HUDEP-2 (cell line): ENCODE measurements at regions not wholly inside any gene's neighbourhood (a gene's known extent, or its start where the extent isn't known, plus 50 kb on each side); places are given as distances from the start of the nearest gene placed in this dataset.

Experiments used
- DNase-seq, 76 experiments: peaks; one replicate each; lab custom pipeline; 2025; ENCODE audit not compliant: unreplicated experiment in 76 of 76; lab: John Stamatoyannopoulos, UW

- no peak for DNase-seq
Observed at GRCh38 chr12:42704810-42705401, 115.4 kb upstream of the PRICKLE1 start.

GRCh38 chr12:42704340-42704739 lies 114.8 kb upstream of the PRICKLE1 start:
- DNase-seq: no peak

GRCh38 chr12:42701084-42701483 lies 111.5 kb upstream of the PRICKLE1 start:
- no peak for DNase-seq

- no peak for DNase-seq
Observed at GRCh38 chr12:42698213-42698612, 108.7 kb upstream of the PRICKLE1 start.

- DNase-seq: no peak
Observed at GRCh38 chr12:42696406-42697149, 107.0 kb upstream of the PRICKLE1 start.

- peak in 1 of 76 experiments; percentile 5 for DNase-seq
Observed at GRCh38 chr12:42695490-42695995, 106.0 kb upstream of the PRICKLE1 start.

GRCh38 chr12:42692749-42693148 lies 103.2 kb upstream of the PRICKLE1 start:
- DNase-seq: no peak

GRCh38 chr12:42691991-42692557 lies 102.5 kb upstream of the PRICKLE1 start:
- no peak for DNase-seq

GRCh38 chr12:42690264-42690663 lies 100.7 kb upstream of the PRICKLE1 start:
- DNase-seq: no peak

- DNase-seq: no peak
Observed at GRCh38 chr12:42689699-42690098, 100.2 kb upstream of the PRICKLE1 start.

- DNase-seq: no peak
Observed at GRCh38 chr12:42686514-42687172, 97.1 kb upstream of the PRICKLE1 start.

GRCh38 chr12:42684802-42685071 lies 95.2 kb upstream of the PRICKLE1 start:
- no peak for DNase-seq

GRCh38 chr12:42683933-42684801 lies 94.6 kb upstream of the PRICKLE1 start:
- DNase-seq: no peak

GRCh38 chr12:42683266-42683665 lies 93.7 kb upstream of the PRICKLE1 start:
- DNase-seq: no peak

- no peak for DNase-seq
Observed at GRCh38 chr12:42679466-42679865, 89.9 kb upstream of the PRICKLE1 start.

- no peak for DNase-seq
Observed at GRCh38 chr12:42677461-42677860, 87.9 kb upstream of the PRICKLE1 start.

- DNase-seq: no peak
Observed at GRCh38 chr12:42673535-42673934, 84.0 kb upstream of the PRICKLE1 start.

GRCh38 chr12:42670719-42671118 lies 81.2 kb upstream of the PRICKLE1 start:
- DNase-seq: no peak

GRCh38 chr12:42669553-42669952 lies 80.0 kb upstream of the PRICKLE1 start:
- no peak for DNase-seq

- no peak for DNase-seq
Observed at GRCh38 chr12:42666671-42667243, 77.2 kb upstream of the PRICKLE1 start.
